OCI-LY3 (cell line): ENCODE measurements at regions not wholly inside any gene's neighbourhood (a gene's known extent, or its start where the extent isn't known, plus 50 kb on each side); places are given as distances from the start of the nearest gene placed in this dataset.

Experiments used
- H2AFZ ChIP-seq: fragments of 200-600, 300-600 bp; shearing (Covaris generic); 2 replicates; pipeline ENCODE4 v1.6.0; 2014; ENCODE audit warnings: antibody characterized with exemption, low read depth, low read length
- H3K27ac ChIP-seq: fragments of 200-600, 300-600 bp; sonication (generic); 2 replicates; pipeline ENCODE4 v1.5.1; 2014; ENCODE audit warnings: mild to moderate bottlenecking, low read length, moderate library complexity, mixed read lengths
- H3K27me3 ChIP-seq: fragments of 200-600, 300-600 bp; sonication (generic); 2 replicates; pipeline ENCODE4 v1.6.1; 2014; ENCODE audit warnings: low read depth, low read length, mixed read lengths
- H3K36me3 ChIP-seq: fragments of 200-600, 300-600 bp; sonication (generic); replicated peaks from 2 replicates; pipeline ENCODE3; 2014; ENCODE audit warnings: low read depth, low read length, mixed read lengths
- H3K4me1 ChIP-seq: fragments of 300-600, 200-600 bp; sonication (generic); 2 replicates; pipeline ENCODE4 v1.6.1; 2014; ENCODE audit warnings: low read length, mixed read lengths
- H3K4me2 ChIP-seq: fragments of 200-600, 300-600 bp; sonication (generic); 2 replicates; pipeline ENCODE4 v1.6.1; 2014; ENCODE audit warnings: low read length, mixed read lengths
- H3K4me3 ChIP-seq: fragments of 300-600, 200-600 bp; sonication (generic); 2 replicates; pipeline ENCODE4 v1.5.1; 2014; ENCODE audit warnings: antibody characterized with exemption, mild to moderate bottlenecking, low read length, moderate library complexity
- H3K79me2 ChIP-seq: fragments of 300-600, 200-600 bp; shearing (Covaris generic); 2 replicates; pipeline ENCODE4 v1.6.1; 2014; ENCODE audit warnings: mild to moderate bottlenecking, low read length, mixed read lengths
- H3K9ac ChIP-seq: fragments of 300-600, 200-600 bp; shearing (Covaris generic); 2 replicates; pipeline ENCODE4 v1.6.0; 2014; ENCODE audit warnings: mild to moderate bottlenecking, low read length, moderate library complexity
- H3K9me3 ChIP-seq: fragments of 200-600, 300-600 bp; shearing (Covaris generic); 2 replicates; pipeline ENCODE4 v1.6.1; 2014; ENCODE audit warnings: low read length, mixed read lengths; ENCODE audit not compliant: insufficient read depth
- H4K20me1 ChIP-seq: fragments of 200-600, 300-600 bp; sonication (generic); 2 replicates; pipeline ENCODE4 v1.6.1; 2016; ENCODE audit warnings: low read length, mixed read lengths; ENCODE audit not compliant: insufficient read depth
- EZH2phosphoT487 ChIP-seq: fragments of 200-600 bp; shearing (Covaris generic); IDR thresholded peaks from 2 replicates; pipeline ENCODE4 v1.6.1; 2018; ENCODE audit warnings: antibody characterized with exemption, mixed run types, low read depth
- TF ChIP-seq, protein P1 (sequence below): fragments of 200-600, 300-600 bp; sonication (generic); IDR thresholded peaks from 2 replicates; pipeline ENCODE4 v1.5.1; 2014; ENCODE audit warnings: antibody characterized with exemption, low read length, low read depth

GRCh38 chr21:28832013-28832714 lies 160.5 kb downstream of the LTN1 start:
- Histone ChIP-seq H3K9me3 (no peaks in the 10 kb centered on the region), H3K27ac (no peak overlapping the region), H2AFZ (no peak overlapping the region), H4K20me1 (no peaks in the 10 kb centered on the region), H3K4me3 (no peak overlapping the region), H3K9ac (no peak overlapping the region), H3K36me3 (no peaks in the 10 kb centered on the region), H3K27me3 (no peaks in the 10 kb centered on the region), H3K79me2 (no peaks in the 10 kb centered on the region), H3K4me1 (no peaks in the 10 kb centered on the region), H3K4me2 (no peak overlapping the region)
- TF ChIP-seq, protein P1, sequence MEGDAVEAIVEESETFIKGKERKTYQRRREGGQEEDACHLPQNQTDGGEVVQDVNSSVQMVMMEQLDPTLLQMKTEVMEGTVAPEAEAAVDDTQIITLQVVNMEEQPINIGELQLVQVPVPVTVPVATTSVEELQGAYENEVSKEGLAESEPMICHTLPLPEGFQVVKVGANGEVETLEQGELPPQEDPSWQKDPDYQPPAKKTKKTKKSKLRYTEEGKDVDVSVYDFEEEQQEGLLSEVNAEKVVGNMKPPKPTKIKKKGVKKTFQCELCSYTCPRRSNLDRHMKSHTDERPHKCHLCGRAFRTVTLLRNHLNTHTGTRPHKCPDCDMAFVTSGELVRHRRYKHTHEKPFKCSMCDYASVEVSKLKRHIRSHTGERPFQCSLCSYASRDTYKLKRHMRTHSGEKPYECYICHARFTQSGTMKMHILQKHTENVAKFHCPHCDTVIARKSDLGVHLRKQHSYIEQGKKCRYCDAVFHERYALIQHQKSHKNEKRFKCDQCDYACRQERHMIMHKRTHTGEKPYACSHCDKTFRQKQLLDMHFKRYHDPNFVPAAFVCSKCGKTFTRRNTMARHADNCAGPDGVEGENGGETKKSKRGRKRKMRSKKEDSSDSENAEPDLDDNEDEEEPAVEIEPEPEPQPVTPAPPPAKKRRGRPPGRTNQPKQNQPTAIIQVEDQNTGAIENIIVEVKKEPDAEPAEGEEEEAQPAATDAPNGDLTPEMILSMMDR: no peak
- no peak for TF ChIP-seq EZH2phosphoT487

GRCh38 chr21:28828981-28829380 lies 163.7 kb downstream of the LTN1 start:
- no peaks in the 10 kb centered on the region for H3K27me3 ChIP-seq
- TF ChIP-seq EZH2phosphoT487: no peak
- TF ChIP-seq, protein P1: no peak

GRCh38 chr21:28828021-28828420 lies 164.7 kb downstream of the LTN1 start:
- Histone ChIP-seq H3K9me3 (no peaks in the 10 kb centered on the region), H3K27me3 (no peaks in the 10 kb centered on the region), H3K27ac (no peak overlapping the region), H4K20me1 (no peaks in the 10 kb centered on the region), H3K79me2 (no peaks in the 10 kb centered on the region), H2AFZ (no peak overlapping the region), H3K4me2 (no peak overlapping the region), H3K4me3 (no peak overlapping the region), H3K4me1 (no peaks in the 10 kb centered on the region), H3K36me3 (no peaks in the 10 kb centered on the region), H3K9ac (no peak overlapping the region)
- TF ChIP-seq EZH2phosphoT487: no peak
- TF ChIP-seq, protein P1: no peak

More at GRCh38 chr21:28828981-28829380, 163.7 kb downstream of the LTN1 start:
- H3K4me1 ChIP-seq: no peaks in the 10 kb centered on the region
- no peaks in the 10 kb centered on the region for H4K20me1 ChIP-seq
- no peak overlapping the region for H2AFZ ChIP-seq
- H3K27ac ChIP-seq: no peak overlapping the region
- H3K4me2 ChIP-seq: no peak overlapping the region
- no peak overlapping the region for H3K4me3 ChIP-seq
- no peaks in the 10 kb centered on the region for H3K79me2 ChIP-seq
- no peak overlapping the region for H3K9ac ChIP-seq
- no peaks in the 10 kb centered on the region for H3K36me3 ChIP-seq
- no peaks in the 10 kb centered on the region for H3K9me3 ChIP-seq

DNA sequence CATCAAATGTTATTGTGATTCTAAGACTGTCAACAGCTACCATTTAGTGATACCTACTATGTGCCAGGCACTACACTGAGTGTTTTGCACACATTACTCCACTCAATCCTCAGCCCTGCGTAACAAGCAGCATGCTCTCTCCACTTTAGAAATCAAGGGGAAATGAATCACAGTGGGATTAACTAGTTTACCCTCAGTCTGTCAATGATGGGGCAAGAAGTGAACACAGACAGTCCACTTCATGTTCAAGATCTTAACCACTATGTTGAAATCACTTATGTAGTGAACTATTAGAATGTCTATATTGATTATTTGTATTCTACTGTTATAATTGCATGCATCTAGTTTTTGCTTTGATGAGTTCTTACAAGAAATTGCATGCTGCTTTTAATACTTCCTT lies 165.3 kb downstream of the LTN1 start:
- no peak for TF ChIP-seq EZH2phosphoT487
- Histone ChIP-seq H3K27me3 (no peaks in the 10 kb centered on the region), H3K9ac (no peak overlapping the region), H2AFZ (no peak overlapping the region), H3K4me3 (no peak overlapping the region), H4K20me1 (no peaks in the 10 kb centered on the region), H3K36me3 (no peaks in the 10 kb centered on the region), H3K4me1 (no peaks in the 10 kb centered on the region), H3K79me2 (no peaks in the 10 kb centered on the region), H3K4me2 (no peak overlapping the region), H3K27ac (no peak overlapping the region), H3K9me3 (no peaks in the 10 kb centered on the region)
